GM23338 (cell line): ENCODE measurements at regions not wholly inside any gene's neighbourhood (a gene's known extent, or its start where the extent isn't known, plus 50 kb on each side); places are given as distances from the start of the nearest gene placed in this dataset.

Source experiments
- CTCF ChIP-seq, 2 experiments: fragments of 200-600 bp in 1 of 2; sonication (generic) in 1 of 2; conservative IDR thresholded peaks; 2 replicates each; pipeline versions ENCODE4 v1.5.1 to v1.6.1; 2016 to 2017; ENCODE audit warnings: antibody characterized with exemption in 2 of 2, low read depth in 2 of 2, mild to moderate bottlenecking in 2 of 2, moderate library complexity in 1 of 2
- ETS1 ChIP-seq: IDR thresholded peaks from 2 replicates; pipeline ENCODE4 v1.6.1; 2016; ENCODE audit warnings: antibody characterized with exemption
- EZH2 ChIP-seq: fragments of 200-600 bp; sonication (generic); IDR thresholded peaks from one replicate; pipeline ENCODE4 v1.8.0; 2017; ENCODE audit warnings: antibody characterized with exemption, mild to moderate bottlenecking, low read depth; ENCODE audit not compliant: unreplicated experiment
- EZH2phosphoT487 ChIP-seq: fragments of 200-600 bp; sonication (generic); IDR thresholded peaks from one replicate; pipeline ENCODE4 v1.8.1; 2018; ENCODE audit warnings: antibody characterized with exemption; ENCODE audit not compliant: unreplicated experiment
- NANOG ChIP-seq: IDR thresholded peaks from 2 replicates; pipeline ENCODE4 v1.6.1; 2016; ENCODE audit warnings: antibody characterized with exemption, borderline replicate concordance
- POLR2AphosphoS5 ChIP-seq: IDR thresholded peaks from 2 replicates; pipeline ENCODE4 v1.6.1; 2016; ENCODE audit warnings: antibody characterized with exemption, low read depth
- REST ChIP-seq: IDR thresholded peaks from one replicate; pipeline ENCODE4 v1.6.1; 2018; ENCODE audit warnings: antibody characterized with exemption; ENCODE audit not compliant: unreplicated experiment
- ZNF114 ChIP-seq: fragments of 250-450 bp; sonication (Bioruptor Pico); IDR thresholded peaks from 2 replicates; pipeline ENCODE4 v1.5.0; 2020; ENCODE audit warnings: mild to moderate bottlenecking, moderate library complexity

- TF ChIP-seq CTCF (conservative IDR thresholded peaks at IDR 0.05; ENCODE audit: low read depth in 2 of 2): no peak
- no peak for TF ChIP-seq POLR2AphosphoS5
- no peak for TF ChIP-seq EZH2
- no peak for TF ChIP-seq REST
- TF ChIP-seq EZH2phosphoT487: no peak
- TF ChIP-seq ETS1: no peak
- TF ChIP-seq NANOG: no peak
- no peak for TF ChIP-seq ZNF114 (CRISPR knock-in tag)
Measured at GRCh38 chr5:135106136-135106535, 72.1 kb upstream of the PITX1 start.
